ENCODE measurements at regions not wholly inside any gene's neighbourhood (a gene's known extent, or its start where the extent isn't known, plus 50 kb on each side); places are given as distances from the start of the nearest gene placed in this dataset.

- H3K36me3 Mint-ChIP-seq (ENCODE audit: insufficient read depth, unreplicated experiment) = no peaks in the 10 kb centered on the region
- no peaks in the 10 kb centered on the region for H3K4me1 Mint-ChIP-seq (ENCODE audit: low read depth, unreplicated experiment)
- CTCF ChIA-PET = no interaction called here
- DNase-seq = no peak
- H3K4me3 Mint-ChIP-seq (ENCODE audit: low read depth, unreplicated experiment) = no peak overlapping the region
- intact Hi-C loops (cut with micrococcal nuclease; ENCODE audit: unreplicated experiment) = no loop called here
- H3K27me3 Mint-ChIP-seq (ENCODE audit: unreplicated experiment) = no peaks in the 10 kb centered on the region
- H3K9me3 Mint-ChIP-seq (ENCODE audit: low read depth, unreplicated experiment) = peaks cover 7% of the 10 kb centered on the region
- H3K27ac Mint-ChIP-seq (ENCODE audit: unreplicated experiment) = no peak overlapping the region
- no peak for TF ChIP-seq CTCF (IDR thresholded peaks at IDR 0.05; ENCODE audit: unreplicated experiment)
- no TSS peak for BruUV-seq (replicated peaks)
Observed at GRCh38 chr4:55241461-55241860, 104.6 kb upstream of the SRD5A3 start.

- no peak for TF ChIP-seq CTCF (IDR thresholded peaks at IDR 0.05; ENCODE audit: unreplicated experiment)
- Mint-ChIP-seq H3K36me3 (ENCODE audit: insufficient read depth, unreplicated experiment) (no peaks in the 10 kb centered on the region), H3K27ac (ENCODE audit: unreplicated experiment) (no peak overlapping the region), H3K4me1 (ENCODE audit: low read depth, unreplicated experiment) (no peaks in the 10 kb centered on the region), H3K9me3 (ENCODE audit: low read depth, unreplicated experiment) (peaks cover 7% of the 10 kb centered on the region), H3K4me3 (ENCODE audit: low read depth, unreplicated experiment) (no peak overlapping the region), H3K27me3 (ENCODE audit: unreplicated experiment) (no peaks in the 10 kb centered on the region)
- CTCF ChIA-PET = no interaction called here
- intact Hi-C loops (cut with micrococcal nuclease; ENCODE audit: unreplicated experiment) = no loop called here
- no peak for DNase-seq
- no TSS peak for BruUV-seq (replicated peaks)
Observed at GRCh38 chr4:55242506-55242905, 103.5 kb upstream of the SRD5A3 start.

- no TSS peak for BruUV-seq (replicated peaks)
- Mint-ChIP-seq H3K4me3 (ENCODE audit: low read depth, unreplicated experiment) (no peak overlapping the region), H3K4me1 (ENCODE audit: low read depth, unreplicated experiment) (no peaks in the 10 kb centered on the region), H3K27ac (ENCODE audit: unreplicated experiment) (no peak overlapping the region), H3K27me3 (ENCODE audit: unreplicated experiment) (no peaks in the 10 kb centered on the region), H3K36me3 (ENCODE audit: insufficient read depth, unreplicated experiment) (no peaks in the 10 kb centered on the region), H3K9me3 (ENCODE audit: low read depth, unreplicated experiment) (no peaks in the 10 kb centered on the region)
- TF ChIP-seq CTCF (IDR thresholded peaks at IDR 0.05; ENCODE audit: unreplicated experiment) = no peak
- CTCF ChIA-PET = no interaction called here
- intact Hi-C loops (cut with micrococcal nuclease; ENCODE audit: unreplicated experiment) = no loop called here
- no peak for DNase-seq
Observed at GRCh38 chr4:55247521-55247920, 98.5 kb upstream of the SRD5A3 start.

GRCh38 chr4:55248756-55249155 lies 97.3 kb upstream of the SRD5A3 start:
- TF ChIP-seq CTCF (IDR thresholded peaks at IDR 0.05; ENCODE audit: unreplicated experiment) = no peak
- no TSS peak for BruUV-seq (replicated peaks)
- Mint-ChIP-seq H3K4me3 (ENCODE audit: low read depth, unreplicated experiment) (no peak overlapping the region), H3K4me1 (ENCODE audit: low read depth, unreplicated experiment) (no peaks in the 10 kb centered on the region), H3K9me3 (ENCODE audit: low read depth, unreplicated experiment) (no peaks in the 10 kb centered on the region), H3K27me3 (ENCODE audit: unreplicated experiment) (no peaks in the 10 kb centered on the region), H3K27ac (ENCODE audit: unreplicated experiment) (no peak overlapping the region), H3K36me3 (ENCODE audit: insufficient read depth, unreplicated experiment) (no peaks in the 10 kb centered on the region)
- intact Hi-C loops (cut with micrococcal nuclease; ENCODE audit: unreplicated experiment) = no loop called here
- DNase-seq = no peak
- CTCF ChIA-PET = no interaction called here

GRCh38 chr4:55249476-55249875 lies 96.6 kb upstream of the SRD5A3 start:
- Mint-ChIP-seq H3K4me3 (ENCODE audit: low read depth, unreplicated experiment) (no peak overlapping the region), H3K9me3 (ENCODE audit: low read depth, unreplicated experiment) (no peaks in the 10 kb centered on the region), H3K4me1 (ENCODE audit: low read depth, unreplicated experiment) (no peaks in the 10 kb centered on the region), H3K36me3 (ENCODE audit: insufficient read depth, unreplicated experiment) (no peaks in the 10 kb centered on the region), H3K27me3 (ENCODE audit: unreplicated experiment) (no peaks in the 10 kb centered on the region), H3K27ac (ENCODE audit: unreplicated experiment) (no peak overlapping the region)
- intact Hi-C loops (cut with micrococcal nuclease; ENCODE audit: unreplicated experiment) = no loop called here
- TF ChIP-seq CTCF (IDR thresholded peaks at IDR 0.05; ENCODE audit: unreplicated experiment) = no peak
- DNase-seq = no peak
- CTCF ChIA-PET = no interaction called here
- BruUV-seq (replicated peaks) = no TSS peak
